GM10266 (cell line): ENCODE measurements at regions not wholly inside any gene's neighbourhood (a gene's known extent, or its start where the extent isn't known, plus 50 kb on each side); places are given as distances from the start of the nearest gene placed in this dataset.

Experiments
- DNase-seq: peaks from one replicate; pipeline ENCODE4 v3.0.0; 2012; ENCODE audit errors: extremely low spot score
- TF ChIP-seq, protein P1 (sequence below): IDR thresholded peaks from 2 replicates; pipeline ENCODE4 v1.5.1; 2012; ENCODE audit warnings: mild to moderate bottlenecking, low read depth; ENCODE audit not compliant: control insufficient read depth, insufficient read depth; ENCODE audit errors: missing control alignments

- no peak for DNase-seq
- TF ChIP-seq, protein P1, sequence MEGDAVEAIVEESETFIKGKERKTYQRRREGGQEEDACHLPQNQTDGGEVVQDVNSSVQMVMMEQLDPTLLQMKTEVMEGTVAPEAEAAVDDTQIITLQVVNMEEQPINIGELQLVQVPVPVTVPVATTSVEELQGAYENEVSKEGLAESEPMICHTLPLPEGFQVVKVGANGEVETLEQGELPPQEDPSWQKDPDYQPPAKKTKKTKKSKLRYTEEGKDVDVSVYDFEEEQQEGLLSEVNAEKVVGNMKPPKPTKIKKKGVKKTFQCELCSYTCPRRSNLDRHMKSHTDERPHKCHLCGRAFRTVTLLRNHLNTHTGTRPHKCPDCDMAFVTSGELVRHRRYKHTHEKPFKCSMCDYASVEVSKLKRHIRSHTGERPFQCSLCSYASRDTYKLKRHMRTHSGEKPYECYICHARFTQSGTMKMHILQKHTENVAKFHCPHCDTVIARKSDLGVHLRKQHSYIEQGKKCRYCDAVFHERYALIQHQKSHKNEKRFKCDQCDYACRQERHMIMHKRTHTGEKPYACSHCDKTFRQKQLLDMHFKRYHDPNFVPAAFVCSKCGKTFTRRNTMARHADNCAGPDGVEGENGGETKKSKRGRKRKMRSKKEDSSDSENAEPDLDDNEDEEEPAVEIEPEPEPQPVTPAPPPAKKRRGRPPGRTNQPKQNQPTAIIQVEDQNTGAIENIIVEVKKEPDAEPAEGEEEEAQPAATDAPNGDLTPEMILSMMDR: no peak
These were observed 149.8 kb downstream of the OSR1 start for GRCh38 chr2:19208479-19209199.

DNA sequence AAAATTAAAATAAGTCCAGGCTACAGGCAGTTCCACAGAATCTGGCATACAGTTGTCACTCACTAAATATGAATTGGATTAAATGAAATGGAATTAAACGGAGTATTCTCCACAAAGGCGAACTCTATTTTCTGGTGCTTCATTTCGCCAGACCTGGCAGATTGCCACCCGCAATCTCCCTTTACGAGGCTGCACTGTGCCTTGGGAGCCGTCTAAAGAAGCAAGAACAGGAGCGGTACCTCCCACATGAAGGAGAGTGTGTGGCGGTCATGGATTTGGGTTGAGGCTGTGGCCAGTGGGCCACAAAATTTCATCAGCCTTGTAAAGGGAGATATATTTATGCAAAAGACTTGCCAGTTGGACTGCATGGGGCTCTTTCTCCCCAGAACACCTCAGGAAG lies 151.0 kb downstream of the OSR1 start:
- no peak for DNase-seq
- TF ChIP-seq, protein P1: no peak

- TF ChIP-seq, protein P1: no peak
- DNase-seq: no peak
These were observed 152.4 kb downstream of the OSR1 start for GRCh38 chr2:19205983-19206533.

DNA sequence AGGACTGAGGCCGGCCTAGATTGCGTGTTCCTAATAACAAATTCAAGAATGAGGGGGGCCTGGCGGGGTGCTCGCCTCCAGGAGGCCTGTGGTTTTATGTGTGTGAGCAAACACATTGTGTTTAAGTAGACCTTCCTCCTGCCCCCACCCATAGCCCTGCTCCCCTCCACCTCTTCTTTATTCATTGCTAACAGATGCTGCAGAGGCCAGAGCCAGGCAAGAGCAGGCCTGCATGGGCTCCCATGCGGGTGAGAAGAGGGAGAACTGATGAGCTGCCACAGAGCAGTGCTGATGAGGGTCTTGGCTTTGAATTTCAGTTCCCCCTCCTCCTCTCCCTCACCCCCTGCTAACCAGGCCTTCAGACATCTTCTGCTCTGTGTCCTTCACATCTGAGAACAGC lies 154.6 kb downstream of the OSR1 start:
- no peak for DNase-seq
- TF ChIP-seq, protein P1: no peak

DNA sequence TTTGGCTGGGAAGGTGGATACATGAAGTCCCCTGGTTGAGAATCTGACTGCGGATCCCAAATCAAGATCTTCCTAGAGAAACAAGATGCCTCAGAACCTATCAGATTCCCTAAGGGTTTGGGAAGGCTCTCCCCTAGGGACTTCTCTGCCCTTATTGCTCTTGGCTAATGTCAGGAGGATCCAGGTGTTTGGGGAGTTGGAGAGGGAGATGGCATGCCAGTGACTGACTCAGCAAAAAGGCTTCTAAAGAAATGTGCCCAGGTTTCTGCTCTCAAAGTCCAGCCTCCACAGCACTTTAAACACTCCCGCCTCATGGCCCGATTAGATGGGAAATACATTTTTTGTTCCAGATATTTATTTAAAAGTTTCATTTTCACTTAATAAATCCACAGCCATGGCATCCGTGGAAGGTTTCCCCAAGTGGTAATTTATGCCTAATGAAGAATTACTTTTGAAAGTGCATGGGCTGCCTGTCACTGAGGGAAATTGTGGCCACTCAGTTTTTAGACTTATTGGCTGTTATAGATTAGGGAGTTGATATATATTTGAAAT lies 156.4 kb downstream of the OSR1 start:
- TF ChIP-seq, protein P1: no peak
- no peak for DNase-seq

DNA sequence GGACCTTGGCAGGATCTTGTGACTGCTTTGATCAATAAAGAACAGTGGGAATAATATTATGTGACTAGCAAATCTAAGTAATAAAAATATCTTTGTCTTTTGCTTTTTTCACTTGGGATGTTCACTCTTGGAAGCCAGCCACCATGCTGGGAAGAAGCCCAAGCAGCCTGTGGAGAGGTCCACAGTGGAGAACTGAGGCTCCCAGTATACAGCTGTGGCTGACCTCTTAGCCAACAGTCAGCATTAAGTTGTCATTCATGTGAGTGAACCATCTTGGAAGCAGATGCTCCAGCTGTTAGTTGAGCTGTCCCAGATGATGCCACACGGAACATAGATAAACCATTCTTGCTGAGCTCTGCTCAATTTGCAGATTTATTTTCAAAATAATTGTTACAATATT lies 160.0 kb downstream of the OSR1 start:
- no peak for DNase-seq
- TF ChIP-seq, protein P1: no peak

DNA sequence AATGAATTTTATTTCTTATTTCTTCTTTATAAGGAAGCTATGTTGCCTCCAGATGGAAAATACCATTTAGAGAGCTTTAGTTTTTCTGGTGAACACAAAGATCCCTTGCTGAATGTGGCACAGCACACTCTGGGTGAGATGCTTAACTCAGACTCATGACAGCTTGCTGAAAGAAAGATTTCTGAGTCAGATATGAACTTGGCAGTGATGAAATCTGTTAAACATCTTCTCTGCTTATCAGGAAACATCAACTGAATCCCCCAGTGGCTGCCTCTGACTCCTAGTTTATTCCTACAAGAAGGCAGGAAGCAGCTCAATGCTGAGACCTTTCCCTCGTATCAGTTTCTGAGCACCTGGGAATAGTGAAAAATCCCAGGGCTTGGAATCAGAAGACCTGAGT lies 162.8 kb downstream of the OSR1 start:
- TF ChIP-seq, protein P1: no peak
- no peak for DNase-seq
